Sigmoid colon (tissue), 6 donors: ENCODE measurements at regions not wholly inside any gene's neighbourhood (a gene's known extent, or its start where the extent isn't known, plus 50 kb on each side); places are given as distances from the start of the nearest gene placed in this dataset.
"Not testable (repeated sequence)": the region's sequence is repeated elsewhere in the genome, so short reads cannot be mapped to it uniquely, and the experiment has no call there.

ENCODE experiments used
- DNase-seq: peaks from one replicate; pipeline ENCODE4 v3.0.0-alpha.2; 2019
- H3K27ac ChIP-seq, 4 donors: fragments of 200-600 bp; sonication (generic); one replicate each; pipeline ENCODE4 v1.5.1; 2016 to 2019; ENCODE audit warnings: mild to moderate bottlenecking in 1 of 4
- H3K27me3 ChIP-seq, 3 donors: fragments of 200-600 bp; sonication (generic); one replicate each; pipeline ENCODE4 v1.5.1; 2019; ENCODE audit warnings: mild to moderate bottlenecking in 1 of 3
- H3K36me3 ChIP-seq, 4 donors: fragments of 200-600 bp; sonication (generic); one replicate each; pipeline ENCODE4 v1.5.1; 2016 to 2019
- H3K4me1 ChIP-seq, 4 donors: fragments of 200-600 bp; sonication (generic); one replicate each; pipeline ENCODE4 v1.5.1; 2017 to 2019
- H3K4me3 ChIP-seq, 4 donors: fragments of 200-600 bp; sonication (generic); one replicate each; pipeline ENCODE4 v1.5.1; 2017 to 2019; ENCODE audit warnings: mild to moderate bottlenecking in 2 of 4, moderate library complexity in 1 of 4
- H3K9me3 ChIP-seq, 4 donors: fragments of 200-600 bp in 3 of 4; sonication (generic) in 3 of 4; one replicate each; pipeline versions ENCODE4 v1.5.1 to v1.6.1; 2013 to 2019
- EP300 ChIP-seq, 4 donors: sonication (generic); formaldehyde crosslinking; IDR thresholded peaks; one replicate each; pipeline ENCODE4 v1.6.1; 2017; ENCODE audit warnings: antibody characterized with exemption in 4 of 4
- POLR2A ChIP-seq, 2 donors: fragments of 450-650 bp; IDR thresholded peaks; one replicate each; pipeline ENCODE4 v1.6.1; 2016; ENCODE audit warnings: antibody characterized with exemption in 2 of 2, mild to moderate bottlenecking in 2 of 2, moderate library complexity in 2 of 2
- POLR2AphosphoS5 ChIP-seq, 4 donors: sonication (generic); formaldehyde crosslinking; IDR thresholded peaks; one replicate each; pipeline ENCODE4 v1.6.1; 2017; ENCODE audit warnings: antibody characterized with exemption in 4 of 4
- WGBS, 2 donors: extraction: QIAGEN DNeasy Blood & Tissue Kit; methylation state at CpG; one replicate each; pipeline ENCODE4 v1.1.7; 2013; 5-methylcytosine and 5-hydroxymethylcytosine counted together
- intact Hi-C: fragments of 100-400 bp; cut with DNase I; formaldehyde crosslinking; loops from one replicate; pipeline ENCODE4 v1.15.1; 2023
- TF ChIP-seq, protein P1 (sequence below), 4 experiments: fragments of 450-650 bp in 3 of 4; fragments of 200-600 bp in 1 of 4; IDR thresholded peaks; one replicate each; pipeline ENCODE4 v1.5.1; 2016 to 2019; ENCODE audit warnings: antibody characterized with exemption in 4 of 4, mild to moderate bottlenecking in 3 of 4, moderate library complexity in 2 of 4
- donor health status: healthy with polysubstance abuse.
- donor health status: healthy.

DNA sequence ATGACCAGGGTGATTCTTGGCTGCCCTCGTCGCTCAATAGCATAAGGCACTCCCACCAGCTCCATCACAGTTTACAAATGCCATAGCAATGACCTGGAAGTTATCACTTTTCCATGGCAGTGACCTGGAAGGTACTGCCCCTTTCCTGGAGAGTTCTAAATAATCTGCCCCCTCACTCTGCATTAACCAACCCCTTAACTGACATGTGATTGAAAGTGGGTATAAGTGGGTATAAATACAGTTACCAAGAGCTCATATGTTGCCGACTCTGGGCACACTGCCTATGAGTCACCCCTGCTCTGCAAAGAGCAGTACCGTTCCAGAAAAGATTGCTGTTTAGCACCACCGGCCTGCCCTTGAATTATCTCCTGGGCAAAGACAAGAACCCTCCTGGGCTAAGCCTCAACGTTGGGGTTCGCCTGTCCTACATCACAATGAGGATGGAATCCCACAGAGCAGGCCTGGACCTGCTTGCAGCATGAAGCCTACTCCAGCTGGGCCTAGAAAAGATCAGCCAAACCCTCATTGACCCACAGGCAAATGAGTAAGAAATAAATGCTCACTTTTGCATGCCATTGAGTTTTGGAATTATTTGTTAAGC, 95.2 kb upstream of the SEC14L1 start:
- H3K9me3 ChIP-seq: no peaks in the 10 kb centered on the region
- TF ChIP-seq, protein P1, sequence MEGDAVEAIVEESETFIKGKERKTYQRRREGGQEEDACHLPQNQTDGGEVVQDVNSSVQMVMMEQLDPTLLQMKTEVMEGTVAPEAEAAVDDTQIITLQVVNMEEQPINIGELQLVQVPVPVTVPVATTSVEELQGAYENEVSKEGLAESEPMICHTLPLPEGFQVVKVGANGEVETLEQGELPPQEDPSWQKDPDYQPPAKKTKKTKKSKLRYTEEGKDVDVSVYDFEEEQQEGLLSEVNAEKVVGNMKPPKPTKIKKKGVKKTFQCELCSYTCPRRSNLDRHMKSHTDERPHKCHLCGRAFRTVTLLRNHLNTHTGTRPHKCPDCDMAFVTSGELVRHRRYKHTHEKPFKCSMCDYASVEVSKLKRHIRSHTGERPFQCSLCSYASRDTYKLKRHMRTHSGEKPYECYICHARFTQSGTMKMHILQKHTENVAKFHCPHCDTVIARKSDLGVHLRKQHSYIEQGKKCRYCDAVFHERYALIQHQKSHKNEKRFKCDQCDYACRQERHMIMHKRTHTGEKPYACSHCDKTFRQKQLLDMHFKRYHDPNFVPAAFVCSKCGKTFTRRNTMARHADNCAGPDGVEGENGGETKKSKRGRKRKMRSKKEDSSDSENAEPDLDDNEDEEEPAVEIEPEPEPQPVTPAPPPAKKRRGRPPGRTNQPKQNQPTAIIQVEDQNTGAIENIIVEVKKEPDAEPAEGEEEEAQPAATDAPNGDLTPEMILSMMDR (IDR thresholded peaks at IDR 0.05): no peak
- TF ChIP-seq POLR2A (IDR thresholded peaks at IDR 0.05) (no peak), POLR2AphosphoS5 (IDR thresholded peaks at IDR 0.05) (no peak), EP300 (IDR thresholded peaks at IDR 0.05) (no peak)
- WGBS, 2 donors: 78 to 86% methylated on average over 7 of the region's 7 CpGs
- no peak overlapping the region for H3K4me3 ChIP-seq
- no peak overlapping the region for H3K27ac ChIP-seq
- H3K36me3 ChIP-seq: no peaks in the 10 kb centered on the region
- H3K27me3 ChIP-seq: peaks cover 0 to 17% (median 0%) of the 10 kb centered on the region in 3 donors
- no peak for DNase-seq
- peaks cover 0 to 8% (median 0%) of the 10 kb centered on the region in 4 donors for H3K4me1 ChIP-seq
- intact Hi-C loops: no loop called here

DNA sequence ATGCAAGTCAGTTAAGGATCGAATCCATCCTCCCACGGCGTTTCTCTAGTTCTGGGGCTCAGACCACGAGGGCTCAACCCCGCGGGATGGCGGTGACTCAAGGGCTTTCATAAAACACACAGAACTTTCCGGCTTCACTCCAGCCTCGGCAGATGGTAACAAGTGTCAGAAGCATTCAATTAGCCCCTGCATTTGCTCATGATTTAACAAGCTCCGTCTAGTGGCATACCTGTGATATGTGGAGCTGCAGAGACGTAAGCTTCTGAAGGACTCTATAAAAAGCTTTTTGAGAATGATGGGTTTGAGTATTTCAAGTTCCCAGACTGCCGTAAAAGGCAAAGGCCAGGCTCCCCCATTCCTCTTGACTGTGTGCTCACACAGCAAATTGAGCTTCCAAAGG, 91.3 kb upstream of the SEC14L1 start:
- TF ChIP-seq EP300 (IDR thresholded peaks at IDR 0.05) (no peak), POLR2A (IDR thresholded peaks at IDR 0.05) (no peak), POLR2AphosphoS5 (IDR thresholded peaks at IDR 0.05) (no peak)
- TF ChIP-seq, protein P1 (IDR thresholded peaks at IDR 0.05): no peak
- peaks cover 0 to 8% (median 0%) of the 10 kb centered on the region in 4 donors for H3K4me1 ChIP-seq
- no peaks in the 10 kb centered on the region for H3K36me3 ChIP-seq
- no peaks in the 10 kb centered on the region for H3K9me3 ChIP-seq
- intact Hi-C loops: no loop called here
- no peak overlapping the region for H3K27ac ChIP-seq
- no peak overlapping the region for H3K4me3 ChIP-seq
- H3K27me3 ChIP-seq: peaks cover 0 to 50% (median 12%) of the 10 kb centered on the region in 3 donors
- no peak for DNase-seq
- WGBS, 2 donors: 42 to 56% methylated on average over 12 of the region's 12 CpGs

DNA sequence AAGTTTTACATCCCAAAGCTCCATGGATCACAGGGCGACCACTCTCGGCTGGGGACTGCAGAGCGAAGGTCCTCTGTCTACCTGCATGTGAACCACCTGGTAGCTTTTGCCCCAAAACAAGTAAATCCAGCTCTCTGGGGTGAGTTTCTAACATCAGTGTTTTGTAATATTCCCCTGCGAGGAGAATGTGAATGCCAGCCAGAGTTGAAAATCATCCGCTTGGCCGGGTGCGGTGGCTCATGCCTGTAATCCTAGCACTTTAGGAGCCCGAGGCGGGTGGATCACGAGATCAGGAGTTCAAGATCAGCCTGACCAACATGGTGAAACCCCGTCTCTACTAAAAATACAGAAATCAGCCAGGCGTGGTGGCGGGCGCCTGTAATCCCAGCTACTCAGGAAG, 89.9 kb upstream of the SEC14L1 start:
- WGBS, 2 donors: 84 to 92% methylated on average over 14 of the region's 14 CpGs
- H3K36me3 ChIP-seq, H3K9me3 ChIP-seq, DNase-seq, H3K4me3 ChIP-seq, intact Hi-C loops, H3K4me1 ChIP-seq, H3K27ac ChIP-seq: not testable (repeated sequence)
- H3K27me3 ChIP-seq: peaks cover 0 to 63% (median 26%) of the 10 kb centered on the region in 3 donors

DNA sequence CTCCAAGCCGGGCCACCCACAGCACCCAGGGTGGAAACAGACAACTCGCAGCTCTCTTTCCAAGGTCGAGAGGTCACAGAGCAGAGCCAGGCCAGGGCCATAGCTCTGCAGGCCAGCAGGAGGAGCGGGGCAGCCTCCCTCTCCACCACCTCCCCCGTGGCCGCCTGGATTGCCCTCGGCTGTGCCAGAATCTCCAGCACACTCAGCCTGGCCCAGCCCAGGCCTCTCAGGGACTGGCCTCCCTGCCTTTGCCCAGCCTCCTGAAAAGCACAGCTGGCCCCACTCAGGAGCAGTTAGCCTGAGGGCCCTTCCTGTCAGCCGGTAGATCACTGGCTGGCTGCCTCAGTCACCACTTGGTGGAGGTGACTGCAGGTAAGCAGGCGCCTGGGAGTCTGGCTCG, 85.8 kb upstream of the SEC14L1 start:
- no peak for DNase-seq
- 60 to 70% methylated on average over 10 of the region's 10 CpGs for WGBS, 2 donors
- H3K36me3 ChIP-seq: no peaks in the 10 kb centered on the region
- H3K4me1 ChIP-seq: no peaks in the 10 kb centered on the region
- peaks cover 3 to 67% (median 34%) of the 10 kb centered on the region in 3 donors for H3K27me3 ChIP-seq
- no peak overlapping the region for H3K4me3 ChIP-seq
- no peak overlapping the region for H3K27ac ChIP-seq
- no peaks in the 10 kb centered on the region for H3K9me3 ChIP-seq
- no peak for TF ChIP-seq POLR2AphosphoS5 (IDR thresholded peaks at IDR 0.05)
- TF ChIP-seq EP300 (IDR thresholded peaks at IDR 0.05): no peak
- TF ChIP-seq POLR2A (IDR thresholded peaks at IDR 0.05): no peak
- TF ChIP-seq, protein P1 (IDR thresholded peaks at IDR 0.05): no peak
- intact Hi-C loops: loop anchor here (1.0 kb wide), 1 partner anchor 187 kb away; the partner anchor contains the start of gene MGAT5B

DNA sequence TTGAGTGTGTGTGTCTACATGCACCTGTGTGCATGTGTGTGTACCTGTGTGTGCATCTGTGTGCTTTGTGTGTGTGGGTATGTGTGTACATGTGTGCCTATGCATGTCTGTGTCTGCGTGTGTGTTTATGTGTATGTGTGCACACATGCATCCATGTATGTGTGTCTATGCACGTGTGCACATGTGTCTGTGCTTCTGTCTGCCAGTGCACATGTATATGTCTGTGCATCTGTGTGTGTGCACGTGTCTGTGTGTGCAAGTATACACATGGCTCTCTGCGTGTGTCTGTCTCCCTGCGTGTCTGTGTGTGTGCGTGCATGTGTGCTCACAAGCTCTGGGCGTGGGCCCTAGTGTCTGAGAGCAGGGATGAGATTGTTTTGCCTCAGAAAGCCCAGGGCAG, 85.3 kb upstream of the SEC14L1 start:
- Histone ChIP-seq H3K27ac (no peak overlapping the region), H3K9me3 (no peaks in the 10 kb centered on the region), H3K4me1 (no peaks in the 10 kb centered on the region), H3K27me3 (peaks cover 3 to 67% (median 34%) of the 10 kb centered on the region in 3 donors), H3K4me3 (no peak overlapping the region), H3K36me3 (no peaks in the 10 kb centered on the region)
- DNase-seq: no peak
- WGBS, 2 donors: 82 to 91% methylated on average over 7 of the region's 7 CpGs
- TF ChIP-seq EP300 (IDR thresholded peaks at IDR 0.05) (no peak), POLR2A (IDR thresholded peaks at IDR 0.05) (no peak), POLR2AphosphoS5 (IDR thresholded peaks at IDR 0.05) (no peak)
- TF ChIP-seq, protein P1 (IDR thresholded peaks at IDR 0.05): no peak
- intact Hi-C loops: loop anchor here (1.0 kb wide), 1 partner anchor 187 kb away; the partner anchor contains the start of gene MGAT5B
